ENCODE measurements at regions not wholly inside any gene's neighbourhood (a gene's known extent, or its start where the extent isn't known, plus 50 kb on each side); places are given as distances from the start of the nearest gene placed in this dataset.

- H3K9me3 ChIP-seq (ENCODE audit: insufficient read depth, low read length, severe bottlenecking) = no peaks in the 10 kb centered on the region
- H3K27me3 ChIP-seq (ENCODE audit: insufficient read depth, low read length, poor library complexity) = no peaks in the 10 kb centered on the region
- 0 out of 2 replicates have a peak overlapping the region, but pooled peaks have one; percentile 29 for H2AFZ ChIP-seq (ENCODE audit: low read depth, low read length)
- TF ChIP-seq EZH2 (IDR thresholded peaks at IDR 0.05; ENCODE audit: borderline replicate concordance, low read depth, low read length, severe bottlenecking) (no peak), CTCF (IDR thresholded peaks at IDR 0.05; ENCODE audit: borderline replicate concordance, extremely low read depth, low read length, poor library complexity, severe bottlenecking) (no peak)
- H3K4me2 ChIP-seq (ENCODE audit: insufficient read depth, low read length) = no peak overlapping the region
- H3K9ac ChIP-seq (ENCODE audit: low read depth, low read length) = no peak overlapping the region
- no peak for DNase-seq
- no peaks in the 10 kb centered on the region for H4K20me1 ChIP-seq (ENCODE audit: insufficient read depth, low read length)
- H3K4me3 ChIP-seq (ENCODE audit: low read depth in 1 of 2, low read length in 2 of 2) = no peak overlapping the region
- H3K36me3 ChIP-seq (ENCODE audit: insufficient read depth, low read length) = no peaks in the 10 kb centered on the region
- no peak for ATAC-seq (ENCODE audit: insufficient read depth, low read depth)
- H3K79me2 ChIP-seq (ENCODE audit: insufficient read depth, low read length) = no peaks in the 10 kb centered on the region
- no peak overlapping the region for H3K27ac ChIP-seq (ENCODE audit: low read length)
- H3K4me1 ChIP-seq (ENCODE audit: insufficient read depth, low read length) = no peaks in the 10 kb centered on the region
Measured at GRCh38 chr12:91590966-91591638, 408.5 kb upstream of the DCN start.

GRCh38 chr12:91588874-91589454 is 406.3 kb upstream of the DCN start:
- no peak overlapping the region for H3K4me2 ChIP-seq (ENCODE audit: insufficient read depth, low read length)
- no peak overlapping the region for H3K9ac ChIP-seq (ENCODE audit: low read depth, low read length)
- H2AFZ ChIP-seq (ENCODE audit: low read depth, low read length) = peak overlapping the region; percentile 50; the same call in 1 of the 2 replicates
- TF ChIP-seq CTCF (IDR thresholded peaks at IDR 0.05; ENCODE audit: borderline replicate concordance, extremely low read depth, low read length, poor library complexity, severe bottlenecking) = no peak
- TF ChIP-seq EZH2 (IDR thresholded peaks at IDR 0.05; ENCODE audit: borderline replicate concordance, low read depth, low read length, severe bottlenecking) = no peak
- H3K79me2 ChIP-seq (ENCODE audit: insufficient read depth, low read length) = no peaks in the 10 kb centered on the region
- no peaks in the 10 kb centered on the region for H4K20me1 ChIP-seq (ENCODE audit: insufficient read depth, low read length)
- DNase-seq (no peak), ATAC-seq (ENCODE audit: insufficient read depth, low read depth) (no peak)
- no peaks in the 10 kb centered on the region for H3K4me1 ChIP-seq (ENCODE audit: insufficient read depth, low read length)
- H3K27me3 ChIP-seq (ENCODE audit: insufficient read depth, low read length, poor library complexity) = no peaks in the 10 kb centered on the region
- H3K4me3 ChIP-seq (ENCODE audit: low read depth in 1 of 2, low read length in 2 of 2) = no peak overlapping the region
- no peaks in the 10 kb centered on the region for H3K36me3 ChIP-seq (ENCODE audit: insufficient read depth, low read length)
- H3K27ac ChIP-seq (ENCODE audit: low read length) = no peak overlapping the region
- no peaks in the 10 kb centered on the region for H3K9me3 ChIP-seq (ENCODE audit: insufficient read depth, low read length, severe bottlenecking)

GRCh38 chr12:91586015-91586414 is 403.4 kb upstream of the DCN start:
- no peaks in the 10 kb centered on the region for H3K9me3 ChIP-seq (ENCODE audit: insufficient read depth, low read length, severe bottlenecking)
- no peak overlapping the region for H3K27ac ChIP-seq (ENCODE audit: low read length)
- no peaks in the 10 kb centered on the region for H3K27me3 ChIP-seq (ENCODE audit: insufficient read depth, low read length, poor library complexity)
- no peaks in the 10 kb centered on the region for H3K4me1 ChIP-seq (ENCODE audit: insufficient read depth, low read length)
- DNase-seq (no peak), ATAC-seq (ENCODE audit: insufficient read depth, low read depth) (no peak)
- TF ChIP-seq CTCF (IDR thresholded peaks at IDR 0.05; ENCODE audit: borderline replicate concordance, extremely low read depth, low read length, poor library complexity, severe bottlenecking) (no peak), EZH2 (IDR thresholded peaks at IDR 0.05; ENCODE audit: borderline replicate concordance, low read depth, low read length, severe bottlenecking) (no peak)
- H3K79me2 ChIP-seq (ENCODE audit: insufficient read depth, low read length) = no peaks in the 10 kb centered on the region
- no peaks in the 10 kb centered on the region for H3K36me3 ChIP-seq (ENCODE audit: insufficient read depth, low read length)
- H3K4me2 ChIP-seq (ENCODE audit: insufficient read depth, low read length) = no peak overlapping the region
- H4K20me1 ChIP-seq (ENCODE audit: insufficient read depth, low read length) = no peaks in the 10 kb centered on the region
- no peak overlapping the region for H3K4me3 ChIP-seq (ENCODE audit: low read depth in 1 of 2, low read length in 2 of 2)
- no peak overlapping the region for H3K9ac ChIP-seq (ENCODE audit: low read depth, low read length)
- H2AFZ ChIP-seq (ENCODE audit: low read depth, low read length) = no peak overlapping the region
